Skin epidermis (tissue), 12 donors: ENCODE measurements at regions not wholly inside any gene's neighbourhood (a gene's known extent, or its start where the extent isn't known, plus 50 kb on each side); places are given as distances from the start of the nearest gene placed in this dataset.

Experiments used
- H3K27ac ChIP-seq, 21 experiments: fragments of 200-600 bp; sonication (generic) in 11 of 21; one replicate each; pipeline ENCODE4 v1.5.0; 2020; ENCODE audit warnings: mild to moderate bottlenecking in 3 of 21, inconsistent platforms in 2 of 21, moderate library complexity in 2 of 21
- H3K4me3 ChIP-seq, 7 experiments: fragments of 200-600 bp; sonication (generic) in 2 of 7; one replicate each; pipeline ENCODE4 v1.5.0; 2020; ENCODE audit warnings: inconsistent platforms in 2 of 7, mild to moderate bottlenecking in 2 of 7, moderate library complexity in 1 of 7

DNA sequence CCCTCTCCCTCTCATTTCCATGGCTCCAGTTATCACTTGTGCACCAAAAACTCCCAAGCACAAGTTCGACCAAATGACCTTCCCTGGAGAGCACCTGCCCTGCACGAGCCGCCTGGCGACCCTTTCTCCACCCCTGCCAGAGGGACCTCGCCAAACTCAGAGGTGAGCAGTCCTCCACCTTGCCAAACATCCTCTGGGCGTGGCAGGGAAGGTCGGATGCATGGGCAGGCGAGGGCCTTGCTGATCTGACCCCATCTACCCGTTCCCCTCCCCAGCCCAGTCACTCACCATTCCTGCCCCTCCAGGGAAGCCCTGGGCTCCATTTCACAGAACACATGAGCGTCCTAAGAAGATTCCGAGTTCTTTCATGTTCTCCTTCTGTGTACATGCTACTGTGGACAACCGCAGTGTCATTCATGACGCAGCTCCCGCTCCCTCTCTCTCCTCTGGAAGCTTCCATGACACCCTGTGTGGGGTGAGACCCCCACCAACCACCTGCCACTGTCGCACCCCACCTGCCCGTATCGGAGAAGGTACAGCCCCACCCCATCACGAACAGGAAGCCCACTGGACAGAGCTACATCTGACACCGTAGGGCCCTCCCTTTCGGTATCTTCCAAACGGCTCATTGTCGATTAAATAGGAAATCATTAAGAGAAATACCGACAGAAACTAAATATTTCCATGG is 104.3 kb downstream of the DACT2 start:
- H3K4me3 ChIP-seq: no peak overlapping the region
- no peak overlapping the region for H3K27ac ChIP-seq

- Histone ChIP-seq H3K27ac (no peak overlapping the region), H3K4me3 (no peak overlapping the region)
These were observed 104.9 kb downstream of the DACT2 start for GRCh38 chr6:168214586-168215104.

DNA sequence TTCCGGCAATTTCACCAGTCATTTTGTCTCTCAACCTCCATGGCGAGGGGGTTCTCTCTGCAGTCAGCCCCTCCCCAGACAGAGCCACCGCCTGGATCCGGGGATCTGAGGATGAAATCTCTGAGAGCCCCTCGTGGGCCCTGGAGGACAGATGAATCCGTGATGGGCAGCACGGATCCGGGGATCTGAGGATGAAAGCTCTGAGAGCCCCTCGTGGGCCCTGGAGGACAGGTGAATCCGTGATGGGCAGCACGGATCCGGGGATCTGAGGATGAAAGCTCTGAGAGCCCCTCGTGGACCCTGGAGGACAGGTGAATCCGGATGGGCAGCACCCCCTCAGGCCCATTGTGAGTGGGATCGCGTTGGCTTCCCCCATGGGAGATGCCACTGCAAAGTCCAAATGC is 106.5 kb downstream of the DACT2 start:
- Histone ChIP-seq H3K27ac (no peak overlapping the region), H3K4me3 (no peak overlapping the region)

- H3K4me3 ChIP-seq: no peak overlapping the region
- H3K27ac ChIP-seq: no peak overlapping the region
These were observed 107.2 kb downstream of the DACT2 start for GRCh38 chr6:168212362-168212761.

GRCh38 chr6:168211681-168212080 is 107.9 kb downstream of the DACT2 start:
- Histone ChIP-seq H3K4me3 (no peak overlapping the region), H3K27ac (no peak overlapping the region)

DNA sequence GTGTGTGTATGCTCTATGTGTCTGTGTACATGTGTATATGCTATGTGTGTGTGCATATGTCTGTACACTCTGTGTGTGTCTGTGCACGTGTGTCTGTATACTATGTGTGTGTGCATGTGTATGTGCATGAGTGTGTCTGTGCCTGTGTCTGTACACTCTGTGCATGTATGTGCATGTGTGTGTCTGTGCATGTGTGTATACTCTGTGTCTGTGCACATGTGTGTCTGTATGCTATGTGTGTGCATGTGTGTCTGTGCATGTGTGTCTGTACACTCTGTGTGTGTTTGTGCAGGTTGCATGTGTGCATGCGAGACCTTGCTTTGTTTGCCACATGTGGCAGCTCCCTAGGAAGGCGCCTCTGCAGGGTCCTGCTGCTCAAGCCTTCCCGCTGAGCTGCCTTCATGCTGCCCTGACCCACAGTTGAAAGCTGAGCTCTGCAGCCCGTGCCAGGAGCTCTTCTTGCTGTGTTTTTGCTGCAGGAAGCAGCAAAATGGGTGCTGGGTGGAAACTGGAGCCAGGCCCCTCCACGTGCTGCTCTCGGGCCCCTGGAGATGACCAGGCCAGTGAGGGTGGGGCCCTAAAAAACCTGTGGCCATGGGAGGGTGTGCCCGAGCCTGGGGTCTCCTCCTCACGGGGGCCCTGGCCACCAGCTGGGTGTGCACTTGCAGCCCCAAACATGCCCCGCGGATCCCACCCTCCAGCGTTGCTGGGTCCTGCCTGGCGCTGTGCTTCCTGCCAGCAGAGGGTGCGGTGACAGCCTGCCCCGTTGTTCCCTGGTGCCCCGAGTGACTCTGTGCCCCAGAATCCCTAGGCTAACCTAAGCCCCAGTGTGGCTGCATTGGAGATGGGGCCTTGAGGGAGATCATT is 109.1 kb downstream of the DACT2 start:
- Histone ChIP-seq H3K4me3 (no peak overlapping the region), H3K27ac (no peak overlapping the region)

DNA sequence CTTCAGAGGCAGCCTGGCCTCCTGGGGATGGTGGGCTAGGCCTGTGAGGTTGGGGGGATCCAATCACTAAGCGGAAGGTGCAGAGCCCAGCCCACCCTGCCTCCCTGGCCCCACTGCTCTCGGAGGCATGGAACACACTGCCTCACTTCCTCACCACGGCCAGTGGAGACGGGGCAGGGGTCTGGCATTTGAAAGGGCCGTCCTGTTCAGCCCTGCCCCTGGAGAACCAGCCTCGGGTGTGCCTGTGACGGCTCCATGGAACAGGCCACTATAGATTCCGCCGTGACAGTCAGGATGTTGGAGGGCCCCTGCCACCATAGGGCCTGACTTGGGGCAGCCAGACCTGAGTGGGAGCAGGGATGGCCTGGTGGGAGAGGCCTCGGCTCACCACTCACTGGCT is 110.2 kb downstream of the DACT2 start:
- H3K4me3 ChIP-seq: no peak overlapping the region
- H3K27ac ChIP-seq: no peak overlapping the region

GRCh38 chr6:168208854-168209253 is 110.7 kb downstream of the DACT2 start:
- Histone ChIP-seq H3K4me3 (no peak overlapping the region), H3K27ac (no peak overlapping the region)

DNA sequence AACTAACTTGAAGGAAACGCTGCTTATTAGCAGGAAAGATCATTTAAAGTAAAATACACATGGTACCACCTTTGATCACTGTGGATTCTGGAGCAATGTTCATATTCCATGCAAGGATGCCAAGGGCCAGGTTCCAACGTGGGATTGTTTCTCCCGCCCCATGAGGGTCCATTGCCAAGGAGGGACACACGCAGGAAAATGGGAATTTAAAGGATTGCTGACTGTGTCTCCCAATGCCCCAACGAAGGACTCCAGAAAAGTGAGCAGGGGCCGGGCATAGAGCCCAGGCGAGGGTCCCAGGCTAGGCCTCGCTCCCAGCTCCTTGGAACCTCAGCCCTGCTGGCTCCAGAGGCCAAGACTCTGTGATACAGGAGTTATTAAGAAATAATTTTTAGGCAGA is 111.2 kb downstream of the DACT2 start:
- no peak overlapping the region for H3K27ac ChIP-seq
- no peak overlapping the region for H3K4me3 ChIP-seq

GRCh38 chr6:168207421-168208175 is 112.0 kb downstream of the DACT2 start:
- peak overlapping the region in 1 of 21 experiments; percentile 75 for H3K27ac ChIP-seq
- H3K4me3 ChIP-seq: no peak overlapping the region

DNA sequence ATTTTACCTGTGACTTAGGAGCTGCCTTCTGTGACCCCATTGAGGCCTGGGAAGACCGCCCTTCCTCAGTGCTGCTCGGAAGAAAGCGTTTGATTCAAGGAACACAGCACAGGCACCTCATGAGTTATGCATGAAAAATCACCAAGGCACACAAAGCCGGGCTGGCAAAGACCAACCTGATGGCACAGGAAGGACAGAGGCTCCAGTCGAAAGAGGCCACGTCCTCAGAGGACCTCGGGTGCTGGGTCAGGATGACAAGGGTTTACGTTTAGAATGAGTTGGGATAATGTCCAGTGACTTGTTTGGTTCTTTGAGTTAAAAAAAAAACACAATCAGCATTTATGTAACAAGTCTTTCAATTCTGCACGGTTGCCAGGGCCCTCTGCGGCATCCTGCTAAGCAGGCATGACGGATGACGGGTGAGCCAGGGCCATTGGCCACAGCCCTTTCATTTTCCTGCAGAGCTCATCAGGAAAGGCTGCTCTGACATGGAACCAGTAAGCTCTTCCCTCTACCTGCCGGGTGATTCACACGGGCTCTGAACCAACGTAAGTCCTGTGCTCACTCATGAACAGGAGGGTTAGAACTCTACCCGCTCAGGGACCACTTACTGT is 112.8 kb downstream of the DACT2 start:
- Histone ChIP-seq H3K4me3 (no peak overlapping the region), H3K27ac (peak overlapping the region in 3 of 21 experiments; percentile 14 to 75 (median 55))

DNA sequence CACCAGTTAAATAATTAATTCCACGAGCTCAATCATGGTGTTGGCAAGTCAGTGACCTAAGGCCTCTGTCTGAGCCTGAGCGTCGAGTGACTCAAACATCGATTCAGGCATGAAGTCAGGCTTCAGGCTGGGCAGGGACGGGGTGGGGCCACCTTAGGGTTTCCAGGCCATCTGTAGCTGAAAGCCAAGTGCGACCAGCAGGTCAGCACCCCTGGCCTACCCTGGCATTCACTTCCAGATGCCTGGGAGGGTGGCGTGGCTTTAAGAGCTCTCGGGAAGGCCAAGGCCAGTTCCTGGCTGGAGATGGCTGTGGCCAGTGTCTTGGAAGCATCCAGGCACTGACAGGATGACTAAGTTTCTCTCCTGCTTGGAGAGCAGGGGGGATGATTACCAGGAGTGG is 113.4 kb downstream of the DACT2 start:
- Histone ChIP-seq H3K27ac (peak overlapping the region in 3 of 21 experiments; percentile 14 to 75 (median 55)), H3K4me3 (no peak overlapping the region)

- no peak overlapping the region for H3K4me3 ChIP-seq
- H3K27ac ChIP-seq: no peak overlapping the region
These were observed 117.8 kb downstream of the DACT2 start for GRCh38 chr6:168201799-168202198.

DNA sequence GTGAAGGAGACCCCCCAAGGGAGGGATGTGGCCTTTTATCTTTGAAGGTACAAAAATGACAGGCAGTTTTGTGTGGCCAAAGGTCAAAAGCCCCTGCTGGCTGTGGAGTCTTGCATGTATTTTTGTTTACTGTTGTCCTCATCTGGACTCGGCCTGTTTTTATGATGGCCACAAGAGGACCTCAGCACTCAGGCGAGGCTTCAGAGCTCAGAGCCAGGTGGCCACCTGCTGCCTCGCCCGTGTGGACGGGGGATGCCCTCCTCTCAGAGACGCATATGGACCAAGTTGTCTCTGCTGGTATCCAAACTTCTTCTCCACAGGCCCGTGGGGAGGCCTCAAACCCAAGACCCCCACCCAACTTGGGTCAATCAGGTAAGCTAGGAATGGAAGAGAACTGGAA is 118.2 kb downstream of the DACT2 start:
- no peak overlapping the region for H3K27ac ChIP-seq
- H3K4me3 ChIP-seq: no peak overlapping the region

DNA sequence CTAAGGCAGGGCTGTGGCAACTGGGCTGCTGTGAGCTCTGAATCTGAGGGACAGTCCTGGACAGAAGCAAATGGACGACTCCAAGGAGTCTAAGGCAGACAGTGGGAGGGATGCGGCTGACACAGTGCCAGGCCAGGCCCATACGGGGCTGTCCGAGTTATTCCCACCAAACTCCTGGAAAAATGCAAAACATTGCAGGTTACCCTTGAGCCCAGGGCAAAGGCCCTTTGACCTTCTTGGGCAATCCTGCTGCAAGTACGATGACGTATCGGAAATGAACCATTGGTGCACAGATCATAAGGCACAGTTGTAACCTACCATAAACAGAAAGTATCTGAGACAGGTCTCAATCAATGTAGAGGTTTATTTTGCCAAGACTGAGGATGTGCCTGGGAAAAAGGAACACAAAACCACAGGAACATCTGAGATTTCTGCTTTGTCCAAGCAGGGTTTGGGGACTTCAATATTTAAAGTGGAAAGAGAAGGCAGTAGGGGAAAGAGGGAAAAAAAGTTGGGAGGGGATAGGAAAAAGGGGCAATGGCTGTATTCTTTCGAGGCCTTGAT is 118.9 kb downstream of the DACT2 start:
- Histone ChIP-seq H3K4me3 (no peak overlapping the region), H3K27ac (no peak overlapping the region)

DNA sequence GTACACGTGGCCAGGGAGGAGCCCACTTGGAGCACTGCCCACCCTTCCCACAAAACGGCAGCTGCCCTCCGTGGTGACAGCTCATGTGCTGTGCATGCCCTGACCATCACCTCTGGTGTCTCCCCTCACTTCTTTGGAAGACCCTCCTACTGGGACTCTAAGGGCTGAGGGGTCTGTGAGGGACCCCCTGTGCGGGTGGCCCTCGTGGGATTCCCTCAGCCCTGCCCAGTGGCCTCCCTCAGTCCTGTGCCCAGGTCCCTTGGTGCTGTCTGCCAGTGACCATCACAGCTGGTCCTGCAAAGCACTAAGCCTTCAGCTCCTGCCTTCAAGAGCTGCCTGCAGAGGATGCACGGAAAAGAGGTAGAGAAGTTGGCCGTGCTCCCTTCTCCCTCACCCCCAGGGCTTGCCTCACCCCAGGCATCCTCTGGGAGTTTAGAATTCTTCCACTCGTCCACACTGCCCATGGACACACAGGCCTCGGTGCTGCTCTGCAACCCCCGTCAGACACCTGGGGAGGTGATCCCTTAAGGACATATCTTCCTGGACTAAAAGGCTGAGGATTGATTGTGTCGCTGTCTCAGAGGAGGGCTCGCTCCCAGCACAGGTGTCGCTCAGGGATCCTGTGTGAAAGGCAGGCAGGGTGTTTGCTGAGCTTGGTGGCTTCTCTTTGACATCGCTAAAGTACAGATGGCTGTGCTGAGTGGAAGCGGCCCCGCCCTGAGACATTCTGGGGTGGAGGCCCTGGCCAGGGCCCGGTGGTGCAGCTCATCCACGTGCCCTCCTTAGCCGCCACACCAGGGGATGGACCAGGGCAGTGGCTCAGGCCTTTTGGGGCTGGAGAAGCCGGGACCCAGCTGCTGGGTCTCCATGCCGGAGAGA is 119.5 kb upstream of the FRMD1 start:
- Histone ChIP-seq H3K27ac (no peak overlapping the region), H3K4me3 (no peak overlapping the region)

- Histone ChIP-seq H3K4me3 (no peak overlapping the region), H3K27ac (no peak overlapping the region)
These were observed 118.8 kb upstream of the FRMD1 start for GRCh38 chr6:168197636-168198301.
